DOHH2 (cell line): ENCODE measurements at regions not wholly inside any gene's neighbourhood (a gene's known extent, or its start where the extent isn't known, plus 50 kb on each side); places are given as distances from the start of the nearest gene placed in this dataset.

ENCODE experiments used
- H3F3A ChIP-seq: fragments of 200-600 bp; sonication (generic), shearing (Covaris generic); 2 replicates; pipeline ENCODE4 v1.6.0; 2016; ENCODE audit warnings: antibody characterized with exemption, mild to moderate bottlenecking; ENCODE audit not compliant: control insufficient read depth, insufficient read depth
- H3K27ac ChIP-seq: fragments of 200-600 bp; sonication (generic); 2 replicates; pipeline ENCODE4 v1.5.1; 2014; ENCODE audit warnings: low read depth, mild to moderate bottlenecking, low read length, moderate library complexity
- H3K27me3 ChIP-seq: fragments of 200-600 bp; sonication (generic); 2 replicates; pipeline ENCODE4 v1.6.1; 2014; ENCODE audit warnings: mild to moderate bottlenecking, low read length, mixed read lengths; ENCODE audit not compliant: control insufficient read depth
- H3K36me3 ChIP-seq: fragments of 200-600 bp; sonication (generic); 2 replicates; pipeline ENCODE4 v1.6.1; 2014; ENCODE audit warnings: mild to moderate bottlenecking, low read length, moderate library complexity, mixed read lengths; ENCODE audit not compliant: control insufficient read depth
- H3K4me1 ChIP-seq: fragments of 200-600 bp; sonication (generic); 2 replicates; pipeline ENCODE4 v1.6.1; 2014; ENCODE audit warnings: mild to moderate bottlenecking, low read length, mixed read lengths; ENCODE audit not compliant: control insufficient read depth
- H3K4me2 ChIP-seq: fragments of 200-600 bp; sonication (generic); 2 replicates; pipeline ENCODE4 v1.6.0; 2014; ENCODE audit warnings: mild to moderate bottlenecking, low read length, moderate library complexity
- H3K4me3 ChIP-seq: fragments of 200-600 bp; sonication (generic); 2 replicates; pipeline ENCODE4 v1.5.1; 2014; ENCODE audit warnings: mild to moderate bottlenecking, low read length, mixed read lengths
- H3K79me2 ChIP-seq: fragments of 200-600 bp; sonication (generic); 2 replicates; pipeline ENCODE4 v1.6.1; 2014; ENCODE audit warnings: mild to moderate bottlenecking, low read length, mixed read lengths; ENCODE audit not compliant: control insufficient read depth
- H3K9me2 ChIP-seq: fragments of 200-600 bp; sonication (generic); replicated peaks from 2 replicates; pipeline ENCODE4 v1.6.1; 2014; ENCODE audit warnings: mild to moderate bottlenecking, low read length, mixed read lengths; ENCODE audit not compliant: control insufficient read depth
- H3K9me3 ChIP-seq: fragments of 200-600 bp; sonication (generic); 2 replicates; pipeline ENCODE4 v1.6.1; 2014; ENCODE audit warnings: antibody characterized with exemption, low read length, mixed read lengths; ENCODE audit not compliant: control insufficient read depth, insufficient read depth
- H4K20me1 ChIP-seq: fragments of 200-600 bp; sonication (generic); 2 replicates; pipeline ENCODE4 v1.6.0; 2014; ENCODE audit warnings: low read depth, mild to moderate bottlenecking, antibody characterized with exemption, low read length, moderate library complexity; ENCODE audit not compliant: control insufficient read depth, insufficient read depth
- CTCF ChIP-seq: fragments of 200-600 bp; sonication (generic); IDR thresholded peaks from one replicate; pipeline ENCODE4 v1.5.1; 2014; ENCODE audit warnings: antibody characterized with exemption, mild to moderate bottlenecking, low read depth, low read length; ENCODE audit not compliant: poor library complexity, severe bottlenecking
- EZH2phosphoT487 ChIP-seq: fragments of 200-600 bp; sonication (generic); IDR thresholded peaks from 2 replicates; pipeline ENCODE4 v1.6.1; 2017; ENCODE audit warnings: borderline replicate concordance, mild to moderate bottlenecking, antibody characterized with exemption, low read length, moderate library complexity, mixed read lengths

GRCh38 chr16:50979806-50980620, 171.1 kb downstream of the SALL1 start:
- Histone ChIP-seq H3K4me3 (no peak overlapping the region), H3K9me2 (no peaks in the 10 kb centered on the region), H3K4me1 (no peaks in the 10 kb centered on the region), H3K36me3 (no peaks in the 10 kb centered on the region), H3F3A (no peaks in the 10 kb centered on the region), H3K27me3 (no peaks in the 10 kb centered on the region), H3K4me2 (no peak overlapping the region), H3K9me3 (no peaks in the 10 kb centered on the region; the same call in 1 of the 2 replicates), H3K79me2 (no peaks in the 10 kb centered on the region), H3K27ac (no peak overlapping the region), H4K20me1 (no peaks in the 10 kb centered on the region)
- TF ChIP-seq EZH2phosphoT487 (no peak), CTCF (no peak)

GRCh38 chr16:50977138-50977537, 173.9 kb downstream of the SALL1 start:
- H3K27ac ChIP-seq, result no peak overlapping the region
- H3F3A ChIP-seq, result no peaks in the 10 kb centered on the region
- no peak overlapping the region for H3K4me3 ChIP-seq
- H3K79me2 ChIP-seq, result no peaks in the 10 kb centered on the region
- H3K9me3 ChIP-seq, result no peaks in the 10 kb centered on the region
- H3K9me2 ChIP-seq, result no peaks in the 10 kb centered on the region
- H3K4me2 ChIP-seq, result no peak overlapping the region
- no peak for TF ChIP-seq CTCF
- no peak for TF ChIP-seq EZH2phosphoT487
- H3K36me3 ChIP-seq, result no peaks in the 10 kb centered on the region
- H3K4me1 ChIP-seq, result no peaks in the 10 kb centered on the region
- no peaks in the 10 kb centered on the region for H3K27me3 ChIP-seq
- no peaks in the 10 kb centered on the region for H4K20me1 ChIP-seq

GRCh38 chr16:50974438-50975036, 176.5 kb downstream of the SALL1 start:
- H3K4me1 ChIP-seq, result no peaks in the 10 kb centered on the region
- H4K20me1 ChIP-seq, result no peaks in the 10 kb centered on the region
- H3K4me2 ChIP-seq, result no peak overlapping the region
- no peaks in the 10 kb centered on the region for H3K9me2 ChIP-seq
- H3K79me2 ChIP-seq, result no peaks in the 10 kb centered on the region
- no peaks in the 10 kb centered on the region for H3F3A ChIP-seq
- no peaks in the 10 kb centered on the region for H3K36me3 ChIP-seq
- H3K9me3 ChIP-seq, result no peaks in the 10 kb centered on the region
- no peak overlapping the region for H3K27ac ChIP-seq
- no peak for TF ChIP-seq CTCF
- TF ChIP-seq EZH2phosphoT487, result no peak
- H3K4me3 ChIP-seq, result no peak overlapping the region
- no peaks in the 10 kb centered on the region for H3K27me3 ChIP-seq
